HG02852 (cell line): ENCODE measurements at regions not wholly inside any gene's neighbourhood (a gene's known extent, or its start where the extent isn't known, plus 50 kb on each side); places are given as distances from the start of the nearest gene placed in this dataset.

Experiments used
- ATAC-seq: cut with Tn5 transposase; IDR thresholded peaks from one replicate; pipeline ENCODE4 v1.9.1; 2021; ENCODE audit warnings: mild to moderate bottlenecking, moderate library complexity; ENCODE audit not compliant: unreplicated experiment

DNA sequence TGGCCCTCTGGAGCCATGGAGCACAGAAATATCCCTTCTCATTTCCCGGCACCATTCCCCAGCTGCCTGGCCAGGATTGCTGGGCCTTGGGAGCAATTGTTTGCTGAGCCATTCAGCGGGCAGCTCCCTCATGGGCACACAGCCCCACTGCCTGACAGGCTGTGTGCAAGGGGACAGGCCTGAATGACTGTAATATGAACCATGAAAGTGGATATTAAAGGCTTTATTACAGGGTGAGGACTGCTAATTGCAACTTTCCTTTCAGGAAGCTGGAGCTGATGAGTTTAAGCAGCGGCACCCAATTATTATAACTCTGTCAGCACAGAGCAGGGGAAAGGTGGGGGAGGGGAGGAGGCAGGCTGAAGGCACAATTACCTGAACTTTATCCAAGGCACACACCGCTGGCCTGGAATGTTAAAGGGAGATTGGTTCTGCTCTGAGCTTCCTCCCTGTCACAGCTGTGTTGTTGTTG, 159.8 kb upstream of the SDK2 start:
- no peak for ATAC-seq

DNA sequence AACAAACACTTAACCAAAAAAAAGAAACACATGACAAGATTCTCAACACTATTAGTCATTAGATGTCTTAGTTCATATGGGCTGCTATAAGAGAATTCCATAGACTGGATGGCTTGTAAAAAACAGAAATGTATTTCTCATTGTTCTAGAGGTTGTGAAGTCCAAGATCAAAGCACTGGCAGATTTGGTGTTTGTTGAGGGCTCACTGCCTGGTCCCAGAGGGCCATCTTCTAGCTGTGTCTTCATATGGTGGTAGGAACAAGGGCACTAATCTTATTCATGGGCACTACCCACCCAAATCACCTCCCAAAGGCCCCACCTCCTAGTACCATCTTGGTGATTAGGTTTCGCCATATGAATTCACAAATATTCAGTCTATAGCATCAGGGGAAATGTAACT, 162.5 kb upstream of the SDK2 start:
- no peak for ATAC-seq

DNA sequence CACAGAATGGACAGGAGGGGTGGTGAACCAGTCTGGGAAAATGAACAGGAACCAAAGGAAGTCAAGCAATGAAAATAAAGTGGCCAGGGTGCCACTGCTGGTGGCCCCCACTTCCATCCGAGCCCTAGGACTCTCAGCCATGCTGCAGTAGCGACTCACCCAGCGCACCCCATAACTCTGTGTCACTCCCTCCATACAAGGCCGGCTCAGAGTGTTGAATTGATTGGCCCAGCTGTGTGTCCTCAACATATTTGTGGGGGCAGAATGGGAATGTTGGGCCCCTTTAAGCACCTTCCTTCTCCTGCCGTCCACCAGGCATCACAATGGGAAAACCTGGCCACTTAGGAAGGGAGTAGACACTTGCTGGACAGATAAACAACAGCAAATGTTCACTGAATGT, 169.0 kb upstream of the SDK2 start:
- ATAC-seq, result no peak

DNA sequence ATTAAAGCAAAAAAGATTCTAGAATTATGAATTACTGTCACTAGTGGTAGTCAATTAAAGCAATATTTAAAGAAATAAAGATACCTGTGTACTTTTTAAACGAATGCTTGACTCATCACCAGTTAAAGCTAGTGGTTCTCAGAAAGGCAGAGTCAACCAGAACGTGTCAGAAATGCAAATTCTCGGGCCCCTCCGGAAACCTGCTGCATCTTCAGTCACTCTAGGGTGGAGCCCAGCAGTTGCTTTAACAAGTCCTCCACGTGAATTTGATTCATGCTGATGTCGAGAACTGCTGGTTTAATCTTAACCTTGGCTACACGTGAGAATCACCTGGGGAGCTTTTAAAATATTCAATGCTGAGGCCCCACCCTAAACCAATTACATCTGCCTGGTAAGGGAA, 169.8 kb upstream of the SDK2 start:
- no peak for ATAC-seq

DNA sequence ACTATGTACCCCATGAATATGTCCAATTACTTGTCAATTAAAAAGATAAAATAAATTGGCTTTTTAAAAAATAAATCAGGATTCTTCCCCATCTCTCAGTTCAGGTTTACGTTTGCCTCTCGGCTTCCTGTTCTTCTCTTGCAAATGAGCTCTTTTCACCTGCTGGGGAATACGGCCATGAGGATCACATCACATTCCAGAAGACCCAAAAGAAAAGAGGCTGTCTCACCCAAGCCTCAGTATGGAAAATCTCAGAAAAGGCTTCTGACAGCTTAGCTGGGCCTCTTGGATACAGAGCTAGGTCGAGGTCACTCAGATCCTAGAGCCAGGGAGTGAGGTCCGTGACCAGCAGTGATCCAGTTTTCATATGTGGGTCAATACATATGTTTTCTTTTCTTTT, 171.2 kb upstream of the SDK2 start:
- ATAC-seq, result no peak

DNA sequence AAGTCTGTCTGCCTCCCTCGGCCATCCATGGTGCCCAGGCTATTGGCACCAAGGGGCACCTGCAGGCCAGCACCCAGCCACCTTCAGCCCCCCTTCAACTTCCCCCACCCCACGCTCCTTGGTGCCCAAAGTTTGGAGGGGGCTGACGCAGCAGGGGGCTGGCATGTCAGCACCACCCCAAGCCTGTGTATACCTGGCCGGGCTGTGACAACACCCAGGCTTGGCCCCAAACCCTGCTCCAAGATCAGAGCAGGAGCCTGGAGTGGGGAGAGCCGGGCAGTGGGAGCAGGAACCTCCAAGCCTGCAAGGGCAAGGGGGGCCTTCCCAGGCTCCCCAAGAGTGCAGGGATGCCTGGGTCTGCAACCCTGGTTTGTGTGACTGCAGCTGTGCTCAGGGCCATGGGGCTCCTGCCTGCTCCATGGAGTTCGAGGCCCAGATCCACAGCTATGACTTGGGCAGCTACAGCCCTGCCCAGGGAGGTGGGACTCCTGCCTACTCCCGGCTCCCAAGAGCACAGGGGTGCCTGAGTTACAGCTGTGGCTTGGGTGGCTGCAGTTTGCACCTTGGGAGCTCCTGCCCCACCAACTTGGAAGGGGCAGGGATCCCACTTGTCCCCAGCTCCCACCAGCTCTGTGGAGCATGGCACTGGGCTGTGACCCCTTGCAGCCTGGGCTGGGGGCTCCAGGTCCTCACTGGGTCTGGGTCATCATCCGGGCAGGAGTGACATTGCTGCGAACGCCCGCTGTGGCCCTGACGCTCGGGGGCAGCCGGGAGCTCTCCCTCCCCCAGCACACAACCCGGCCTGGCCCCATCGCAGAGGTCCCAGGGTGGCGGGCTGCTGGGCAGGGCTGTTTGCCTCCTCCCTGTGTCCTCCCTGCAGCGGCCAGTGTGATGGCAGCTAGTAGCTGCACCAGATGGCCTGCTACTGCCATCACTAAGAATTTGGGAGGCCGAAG, 175.5 kb upstream of the SDK2 start:
- ATAC-seq, result no peak

DNA sequence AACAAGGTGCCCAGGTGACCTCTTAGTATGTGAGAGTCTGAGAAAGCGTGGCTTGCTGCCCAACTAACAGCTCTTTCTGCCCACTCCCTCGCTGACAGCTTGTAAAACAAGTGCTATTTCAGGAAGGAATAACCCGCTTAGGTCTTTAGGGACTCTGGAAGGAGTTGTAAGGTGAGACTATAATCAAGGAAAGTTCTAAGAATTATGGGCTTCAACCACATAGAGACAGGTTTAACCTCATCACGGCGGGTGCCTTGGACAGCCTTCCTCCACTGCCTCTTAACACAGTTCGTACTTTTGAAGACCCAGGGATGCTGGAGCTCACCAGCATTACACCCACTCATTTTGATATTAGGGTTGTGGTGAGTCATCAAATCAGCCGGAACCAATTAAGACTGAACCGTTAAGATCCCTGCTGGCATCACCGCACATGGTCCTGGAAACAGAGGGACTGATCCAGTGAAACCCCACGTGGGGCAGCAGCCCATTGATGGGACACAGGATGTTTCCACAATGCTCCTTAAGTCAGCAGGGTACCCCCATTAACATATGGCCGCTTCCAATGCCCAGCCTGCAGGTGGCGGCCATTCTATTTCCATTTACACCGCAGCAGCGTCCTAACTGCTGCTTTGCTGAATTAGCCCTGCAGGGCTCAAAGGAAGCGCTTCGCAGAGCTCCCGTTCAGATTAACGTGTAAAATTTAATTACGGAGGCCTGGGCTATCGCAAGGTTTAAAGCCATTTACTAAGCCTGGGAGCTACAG, 176.6 kb upstream of the SDK2 start:
- no peak for ATAC-seq

DNA sequence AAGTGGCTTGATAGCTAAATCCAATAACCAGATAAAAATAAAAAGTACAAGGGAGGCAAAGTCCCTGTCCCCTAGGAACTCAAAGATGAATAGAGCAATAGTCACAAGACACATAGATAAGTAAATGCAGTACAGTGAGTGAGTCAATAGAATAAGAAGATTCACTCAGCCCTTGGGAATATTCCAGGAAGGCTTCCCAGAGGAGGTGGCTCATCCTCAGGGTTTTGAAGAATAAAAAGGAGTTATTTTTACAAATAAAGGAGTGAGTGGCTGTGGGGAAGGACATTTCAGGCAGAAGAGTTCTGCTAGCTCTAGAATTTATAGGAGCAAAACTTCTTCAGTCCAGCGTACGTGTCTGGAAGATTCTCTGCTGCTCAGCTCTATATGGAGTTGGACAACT, 177.4 kb upstream of the SDK2 start:
- ATAC-seq, result no peak

DNA sequence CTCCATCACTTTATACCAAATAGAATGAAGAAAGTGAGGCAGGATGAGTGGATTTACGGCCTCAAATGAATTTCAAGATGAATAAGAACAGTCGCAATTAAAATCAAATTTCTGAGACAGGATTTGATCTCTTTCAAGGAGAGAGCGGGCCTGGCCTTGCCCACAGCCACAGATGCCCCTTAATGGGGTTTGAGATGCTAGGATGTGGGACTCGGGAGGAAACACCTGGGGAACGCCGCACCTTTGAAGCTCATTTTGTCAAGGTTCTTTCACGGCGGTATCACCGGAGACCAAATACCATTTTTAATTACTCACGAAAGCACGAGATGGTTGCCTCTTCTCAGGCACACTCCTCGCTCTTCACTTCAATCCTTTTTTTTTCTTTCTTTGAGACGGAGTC, 178.1 kb upstream of the SDK2 start:
- ATAC-seq, result no peak

DNA sequence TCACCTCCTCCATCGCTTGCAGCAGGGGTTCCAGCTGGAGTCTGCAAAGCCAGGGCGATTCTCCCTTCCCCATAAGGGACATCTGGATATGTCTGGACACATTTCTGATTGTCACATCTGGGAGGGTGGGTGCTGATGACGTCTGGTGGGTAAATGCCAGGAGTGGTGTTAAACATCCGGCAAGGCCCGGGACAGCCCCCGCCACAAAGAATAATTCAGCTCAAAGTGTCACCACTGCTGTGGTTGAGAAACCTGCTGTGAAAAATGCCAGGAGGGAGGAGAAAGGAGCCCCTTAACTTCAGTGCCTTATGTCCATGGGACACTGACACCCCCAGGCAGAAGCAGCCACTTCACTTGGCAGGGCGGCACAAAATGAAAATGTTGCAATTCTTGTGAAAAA, 179.4 kb upstream of the SDK2 start:
- no peak for ATAC-seq

DNA sequence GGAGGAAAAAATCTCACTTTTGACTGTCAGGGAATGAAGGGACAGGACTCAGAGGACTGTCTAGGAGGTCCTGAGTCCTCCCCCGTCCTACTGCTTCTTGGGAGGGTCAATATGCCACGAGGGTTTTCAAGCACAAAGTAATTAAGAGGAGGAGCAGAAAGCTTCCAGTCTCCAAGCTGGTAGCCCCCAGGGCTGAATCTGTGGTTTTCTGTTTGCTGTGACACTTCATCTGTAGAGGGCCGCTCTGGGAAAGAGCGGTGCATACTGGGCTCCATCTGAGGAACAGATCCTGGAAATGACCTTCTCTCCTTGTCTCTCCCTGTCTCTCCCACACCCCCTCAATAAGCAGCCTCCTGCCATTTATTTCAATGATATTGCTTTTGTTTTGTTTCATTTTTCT, 180.1 kb upstream of the SDK2 start:
- no peak for ATAC-seq

DNA sequence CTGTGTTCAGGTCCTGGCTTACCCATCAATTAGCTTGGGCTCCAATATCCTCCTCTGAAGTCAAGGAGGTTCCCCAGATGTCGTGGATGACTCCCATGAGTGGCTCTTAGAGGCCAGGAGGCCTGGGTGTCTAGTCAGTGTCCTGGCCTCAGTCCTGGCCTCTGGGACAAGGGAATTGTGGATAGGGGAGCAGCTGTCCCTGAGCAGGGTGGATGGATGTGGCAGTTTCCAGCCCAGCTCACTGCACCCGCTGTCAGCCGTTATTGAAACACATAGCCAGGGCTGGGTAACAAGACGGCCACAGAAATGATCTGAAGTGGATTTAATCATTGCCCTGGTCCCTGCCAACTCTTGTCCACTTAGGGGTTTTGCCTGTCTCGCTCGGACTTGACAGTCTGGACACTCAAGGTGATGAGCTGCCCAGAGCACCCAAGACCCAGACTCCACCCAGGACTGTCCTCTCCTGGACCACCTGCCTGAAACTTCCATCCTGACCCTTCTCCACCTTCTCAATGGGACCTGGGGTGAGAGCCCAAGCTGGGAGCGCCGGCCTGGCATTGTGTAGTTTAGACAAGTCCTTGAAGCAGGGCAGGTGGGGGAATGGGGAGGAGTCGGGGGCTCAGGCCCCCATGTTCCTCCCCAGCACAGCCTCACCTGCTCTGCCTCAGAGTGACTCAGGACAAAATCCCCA, 182.1 kb upstream of the SDK2 start:
- ATAC-seq, result no peak

DNA sequence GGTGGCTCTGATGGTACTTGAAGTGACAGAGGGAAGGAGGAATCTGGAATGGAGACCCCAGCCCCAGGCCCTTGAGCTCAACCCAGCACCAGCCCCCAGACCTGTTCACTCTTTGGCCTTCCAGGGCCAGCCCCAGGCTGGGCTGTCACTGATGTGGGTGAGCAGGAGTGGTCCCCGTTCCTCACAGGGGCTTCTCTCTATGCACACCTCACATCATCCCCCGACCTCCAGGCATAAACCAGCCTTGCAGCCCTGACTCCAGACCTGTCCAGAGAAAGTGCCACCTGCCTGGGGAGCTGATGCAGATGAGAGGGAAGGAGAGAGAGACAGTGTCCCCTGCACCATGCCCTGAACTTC, 182.6 kb upstream of the SDK2 start:
- no peak for ATAC-seq

DNA sequence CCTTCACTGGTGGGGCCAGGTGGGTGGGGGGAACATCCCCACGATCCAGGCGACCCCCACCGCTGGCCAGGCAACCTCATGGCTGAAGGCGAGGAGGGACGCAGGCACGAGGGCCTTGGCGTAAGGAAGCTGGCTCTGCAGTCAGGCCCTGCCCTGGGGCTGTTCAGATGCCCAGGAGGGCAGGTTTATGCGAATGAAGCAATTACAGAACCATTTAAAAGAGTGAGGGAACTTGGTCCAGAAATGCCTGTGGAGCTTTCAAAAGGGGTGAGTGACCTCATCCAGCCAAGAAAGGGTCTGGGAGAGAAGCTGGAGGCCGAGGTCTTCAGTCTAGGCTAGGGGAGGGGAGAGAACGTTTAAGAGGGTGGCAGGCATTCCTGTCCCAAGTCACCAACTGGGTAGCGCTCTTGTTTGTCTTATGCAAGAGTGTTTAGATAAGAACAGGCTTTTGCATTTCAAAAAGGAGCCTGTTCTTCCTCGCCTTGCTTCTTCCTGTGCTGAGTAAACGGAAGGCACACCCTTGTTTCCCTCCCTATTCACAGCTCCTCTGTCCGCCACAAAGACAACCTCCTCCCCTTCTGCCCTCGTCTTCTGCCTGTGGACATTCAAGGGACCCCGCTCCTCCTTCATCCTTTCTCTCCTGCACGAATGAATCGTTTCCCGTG, 183.5 kb upstream of the SDK2 start:
- no peak for ATAC-seq

DNA sequence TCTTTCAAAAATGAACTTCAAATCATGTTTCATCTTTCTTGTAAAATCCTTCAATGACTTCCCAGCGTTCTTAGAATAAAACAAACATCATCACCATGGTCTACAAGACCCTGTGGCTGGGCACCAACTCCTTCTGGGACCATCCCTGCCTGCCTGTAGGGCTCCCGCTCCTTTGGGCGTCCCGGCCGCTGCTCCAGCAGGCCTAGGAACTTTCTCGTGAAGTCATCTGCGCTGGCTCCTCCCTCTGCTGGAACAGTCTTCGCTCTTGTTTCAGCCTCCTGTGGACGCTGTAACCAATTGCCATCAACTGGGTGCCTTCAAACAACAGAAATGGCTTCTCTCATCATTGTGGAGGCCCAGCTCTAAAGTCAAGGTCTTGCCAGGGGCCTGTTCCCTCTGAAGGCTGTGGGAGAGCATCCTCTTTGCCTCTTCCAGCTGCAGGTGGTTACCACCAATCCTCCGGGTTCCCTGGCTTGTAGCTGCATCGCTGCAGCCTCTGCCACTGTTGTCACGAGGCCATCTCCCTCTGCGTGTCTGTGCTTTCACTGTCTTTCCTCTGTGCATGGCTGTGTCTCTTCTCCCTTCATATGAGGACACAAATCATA, 185.5 kb upstream of the SDK2 start:
- no peak for ATAC-seq

DNA sequence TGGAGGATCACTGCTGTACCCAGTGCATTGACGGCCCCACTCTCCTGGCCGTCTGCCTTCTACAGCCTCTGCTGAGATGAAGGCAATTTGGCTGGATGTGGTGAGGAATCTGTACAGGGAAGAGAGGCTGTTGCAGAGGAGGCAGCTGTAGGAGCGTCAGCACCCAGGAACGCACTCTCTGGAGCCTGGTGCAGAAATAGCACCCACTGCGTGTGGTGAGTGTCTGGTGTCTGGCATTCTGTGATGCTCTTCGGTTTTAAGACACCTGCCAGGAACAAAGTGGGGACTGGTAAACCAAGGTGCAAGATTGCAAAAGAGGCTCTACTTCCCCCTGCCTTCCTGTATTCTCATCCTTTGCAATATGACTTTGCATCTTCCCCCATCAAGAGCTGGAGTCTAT, 187.5 kb upstream of the SDK2 start:
- ATAC-seq, result no peak

DNA sequence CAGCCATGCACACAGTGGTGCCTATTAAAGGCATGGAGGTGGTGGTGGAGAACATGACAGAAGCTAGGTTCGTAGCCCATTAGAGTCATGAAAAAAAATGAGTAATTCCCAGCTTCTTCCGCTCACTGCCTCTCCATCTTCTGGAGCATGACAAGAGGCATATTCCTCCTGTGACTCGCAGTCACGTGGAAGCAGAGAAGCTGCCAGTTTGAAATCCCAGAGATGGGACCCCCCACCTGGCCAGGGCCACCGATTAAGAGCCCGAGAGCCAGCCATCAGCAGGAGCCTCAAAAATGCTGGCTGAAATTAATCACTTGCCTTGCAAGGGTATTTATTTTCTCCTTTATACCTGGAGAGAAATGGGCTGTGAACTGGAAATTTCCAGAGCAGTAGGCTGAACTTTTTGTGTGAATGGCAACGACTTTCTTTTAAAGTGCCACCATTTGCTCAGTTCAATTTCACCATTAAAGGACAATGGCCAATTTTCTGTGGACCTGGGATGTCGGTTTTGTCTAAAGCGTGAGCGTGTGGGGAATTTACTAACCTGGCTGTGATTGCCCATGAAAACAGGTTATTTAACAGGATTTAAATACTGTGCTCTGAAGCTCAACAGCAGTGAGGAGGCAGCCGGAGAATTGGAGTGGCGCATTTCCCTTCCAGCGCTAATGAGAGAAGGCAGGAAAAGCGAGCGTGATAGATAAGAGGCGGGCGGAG, 189.7 kb upstream of the SDK2 start:
- ATAC-seq, result no peak

DNA sequence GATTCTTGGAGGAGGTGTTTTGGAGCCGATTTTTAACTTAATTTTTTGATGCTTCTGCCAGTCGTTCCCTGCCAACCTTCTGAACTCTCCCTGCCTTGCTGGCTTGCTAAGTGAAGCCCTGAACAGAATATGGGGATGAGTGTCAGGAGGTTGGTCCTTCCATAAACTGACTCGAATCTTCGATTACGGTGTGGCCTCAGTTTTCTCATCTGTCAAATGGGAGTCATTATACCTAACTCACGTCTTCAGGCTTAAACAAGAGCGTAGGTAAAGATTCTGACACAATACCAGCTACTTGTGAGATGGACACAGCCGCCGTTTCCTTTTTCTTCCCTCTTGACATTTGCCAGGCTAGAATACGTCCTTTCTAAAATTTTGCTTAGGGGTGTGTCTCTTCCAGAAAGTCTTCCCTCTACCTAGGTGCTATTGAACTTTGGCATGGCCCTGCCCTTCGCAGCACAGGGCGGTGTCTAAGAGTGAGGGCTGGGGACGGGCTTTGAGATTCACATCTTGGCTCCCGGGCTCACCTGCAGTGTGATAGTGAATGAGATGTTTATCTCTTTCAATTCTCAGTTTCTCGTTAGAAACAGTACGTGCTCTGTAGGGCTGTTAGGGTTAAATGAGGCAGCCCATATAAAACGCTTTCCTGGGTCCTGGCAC, 190.6 kb upstream of the SDK2 start:
- no peak for ATAC-seq

DNA sequence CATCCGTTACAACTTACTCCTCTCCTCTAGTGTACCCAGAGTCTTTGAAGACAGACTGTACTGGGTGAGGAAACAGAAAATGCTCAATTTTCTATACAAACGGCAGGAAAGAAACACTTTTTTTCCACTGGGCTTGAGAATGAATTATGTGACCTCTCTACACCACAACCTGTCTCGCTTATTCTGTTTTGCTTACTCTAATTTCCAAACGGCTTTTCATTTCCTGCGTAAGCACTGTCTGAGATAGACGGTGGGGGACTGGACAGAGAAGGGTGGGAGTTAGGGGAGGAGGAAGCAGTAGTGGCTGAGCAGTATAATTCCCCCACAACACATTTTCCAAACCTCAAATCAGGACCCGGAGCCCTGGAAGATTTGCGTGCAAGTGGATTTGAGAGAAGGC, 191.4 kb upstream of the SDK2 start:
- no peak for ATAC-seq

DNA sequence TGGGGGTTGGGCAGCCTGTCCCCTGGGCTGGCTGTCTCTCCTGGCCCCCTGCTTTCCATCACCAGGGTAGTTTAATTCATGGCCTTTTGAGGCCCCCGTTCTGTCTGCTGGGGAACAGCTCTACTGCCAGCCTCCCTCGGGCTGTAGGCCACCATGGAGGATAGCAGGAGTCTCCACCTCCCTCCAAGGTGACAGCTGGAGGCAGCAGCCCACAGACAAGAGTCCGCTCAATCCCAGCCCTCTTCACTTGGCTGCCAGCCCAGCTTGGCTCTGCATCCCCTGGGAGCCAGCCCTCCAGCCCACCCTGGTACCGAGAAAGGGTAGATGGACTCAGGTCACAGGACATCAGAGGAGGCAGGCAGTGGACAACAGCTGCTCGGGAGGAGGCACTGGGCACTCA, 194.6 kb upstream of the SDK2 start:
- ATAC-seq, result no peak
